Trophoblast cell (in vitro differentiated cells and primary cell): ENCODE measurements at regions not wholly inside any gene's neighbourhood (a gene's known extent, or its start where the extent isn't known, plus 50 kb on each side); places are given as distances from the start of the nearest gene placed in this dataset.
A peak's percentile ranks its signal among the peaks of the same experiment; 100 is the strongest.

Experiments
- DNase-seq, 2 donors: peaks; one replicate each; pipeline ENCODE4 v3.0.0-alpha.2; 2016
- H2AFZ ChIP-seq: 2 replicates; pipeline ENCODE4 v1.6.1; 2013; ENCODE audit warnings: low read length, moderate library complexity, mild to moderate bottlenecking; ENCODE audit not compliant: insufficient read depth, poor library complexity
- H2AK5ac ChIP-seq: 2 replicates; pipeline ENCODE4 v1.6.1; 2013; ENCODE audit warnings: mild to moderate bottlenecking, low read length
- H2BK120ac ChIP-seq: 2 replicates; pipeline ENCODE4 v1.6.1; 2013; ENCODE audit warnings: low read length, mild to moderate bottlenecking, moderate library complexity; ENCODE audit not compliant: insufficient read depth, poor library complexity
- H2BK12ac ChIP-seq: 2 replicates; pipeline ENCODE4 v1.6.1; 2013; ENCODE audit warnings: mild to moderate bottlenecking, low read length, moderate library complexity
- H2BK5ac ChIP-seq: 2 replicates; pipeline ENCODE4 v1.6.1; 2013; ENCODE audit warnings: low read length, low read depth, moderate library complexity, mild to moderate bottlenecking; ENCODE audit not compliant: poor library complexity
- H3K14ac ChIP-seq: 2 replicates; pipeline ENCODE4 v1.6.1; 2013; ENCODE audit warnings: mild to moderate bottlenecking, low read length
- H3K18ac ChIP-seq: 2 replicates; pipeline ENCODE4 v1.6.1; 2013; ENCODE audit warnings: mild to moderate bottlenecking, low read length
- H3K23ac ChIP-seq: 2 replicates; pipeline ENCODE4 v1.6.1; 2013; ENCODE audit warnings: low read length
- H3K27ac ChIP-seq: 2 replicates; pipeline ENCODE4 v1.5.1; 2013; ENCODE audit warnings: low read depth, mild to moderate bottlenecking, inconsistent platforms, low read length, moderate library complexity
- H3K27me3 ChIP-seq: 2 replicates; pipeline ENCODE4 v1.6.1; 2013; ENCODE audit warnings: inconsistent platforms, mild to moderate bottlenecking, low read length, moderate library complexity; ENCODE audit not compliant: insufficient read depth
- H3K36me3 ChIP-seq, 2 experiments: 1 replicate in 1 of 2; 2 replicates in 1 of 2; pipeline ENCODE4 v1.6.1; 2013; ENCODE audit warnings: low read length in 2 of 2, mild to moderate bottlenecking in 2 of 2, moderate library complexity in 1 of 2; ENCODE audit not compliant: insufficient read depth in 2 of 2, control insufficient read depth in 1 of 2
- H3K4ac ChIP-seq: 2 replicates; pipeline ENCODE4 v1.6.1; 2013; ENCODE audit warnings: low read depth, mild to moderate bottlenecking, low read length, moderate library complexity
- H3K4me1 ChIP-seq, 2 experiments: 1 replicate in 1 of 2; 2 replicates in 1 of 2; pipeline ENCODE4 v1.6.1; 2013; ENCODE audit warnings: low read length in 2 of 2, mild to moderate bottlenecking in 2 of 2, moderate library complexity in 1 of 2; ENCODE audit not compliant: insufficient read depth in 2 of 2, control insufficient read depth in 1 of 2
- H3K4me2 ChIP-seq: 2 replicates; pipeline ENCODE4 v1.6.1; 2013; ENCODE audit warnings: inconsistent platforms, mild to moderate bottlenecking, low read length, moderate library complexity
- H3K4me3 ChIP-seq: 2 replicates; pipeline ENCODE4 v1.5.1; 2013; ENCODE audit warnings: mild to moderate bottlenecking, low read depth, low read length, inconsistent platforms
- H3K79me1 ChIP-seq: one replicate; pipeline ENCODE4 v1.6.1; 2013; ENCODE audit warnings: low read length
- H3K79me2 ChIP-seq: 2 replicates; pipeline ENCODE4 v1.6.1; 2013; ENCODE audit warnings: low read length, mild to moderate bottlenecking; ENCODE audit not compliant: control insufficient read depth, insufficient read depth, poor library complexity
- H3K9ac ChIP-seq: 2 replicates; pipeline ENCODE4 v1.6.1; 2013; ENCODE audit warnings: mild to moderate bottlenecking, low read length
- H3K9me3 ChIP-seq: 2 replicates; pipeline ENCODE4 v1.6.1; 2013; ENCODE audit warnings: low read depth, mild to moderate bottlenecking, control low read depth, inconsistent platforms, low read length; ENCODE audit not compliant: insufficient read depth
- H4K12ac ChIP-seq: 2 replicates; pipeline ENCODE4 v1.6.1; 2013; ENCODE audit warnings: low read depth, mild to moderate bottlenecking, low read length, moderate library complexity
- H4K8ac ChIP-seq: 2 replicates; pipeline ENCODE4 v1.6.1; 2013; ENCODE audit warnings: low read depth, mild to moderate bottlenecking, low read length, moderate library complexity
- H4K91ac ChIP-seq: one replicate; pipeline ENCODE4 v1.6.1; 2013; ENCODE audit warnings: low read depth, mild to moderate bottlenecking, low read length, moderate library complexity
- WGBS: extraction: QIAGEN DNeasy Blood & Tissue Kit; methylation state at CpG from one replicate; pipeline ENCODE4 v1.1.7; 2013; ENCODE audit warnings: missing lambda C conversion rate; ENCODE audit not compliant: insufficient read length, insufficient coverage; ENCODE audit errors: extremely low coverage; 5-methylcytosine and 5-hydroxymethylcytosine counted together

GRCh38 chr11:23727794-23728193, 769.1 kb upstream of the LUZP2 start:
- Histone ChIP-seq H4K12ac (no peak overlapping the region), H2BK12ac (no peak overlapping the region), H3K27me3 (no peaks in the 10 kb centered on the region), H3K9me3 (no peaks in the 10 kb centered on the region), H3K79me1 (peaks cover 11% of the 10 kb centered on the region), H3K14ac (no peak overlapping the region), H3K4me3 (no peak overlapping the region), H3K36me3 (no peaks in the 10 kb centered on the region), H3K9ac (no peak overlapping the region), H3K79me2 (no peaks in the 10 kb centered on the region), H3K27ac (no peak overlapping the region), H3K4ac (no peak overlapping the region), H2AK5ac (no peak overlapping the region), H3K23ac (no peak overlapping the region), H4K91ac (no peak overlapping the region), H2BK5ac (no peak overlapping the region), H3K4me2 (no peak overlapping the region), H3K18ac (no peak overlapping the region), H4K8ac (no peak overlapping the region), H2AFZ (no peak overlapping the region), H2BK120ac (no peak overlapping the region), H3K4me1 (peaks cover 0 to 12% of the 10 kb centered on the region in 2 experiments)
- DNase-seq: no peak
- WGBS: no CpG with 5 or more reads among the region's 2 CpGs

GRCh38 chr11:23729088-23729487, 767.8 kb upstream of the LUZP2 start:
- H3K27ac ChIP-seq: no peak overlapping the region
- H2BK12ac ChIP-seq: no peak overlapping the region
- no peak overlapping the region for H4K91ac ChIP-seq
- no peaks in the 10 kb centered on the region for H3K27me3 ChIP-seq
- no peak overlapping the region for H2BK5ac ChIP-seq
- no peak for DNase-seq
- H3K36me3 ChIP-seq: no peaks in the 10 kb centered on the region
- no peaks in the 10 kb centered on the region for H3K9me3 ChIP-seq
- peaks cover 0 to 12% of the 10 kb centered on the region in 2 experiments for H3K4me1 ChIP-seq
- H3K79me2 ChIP-seq: no peaks in the 10 kb centered on the region
- H2AFZ ChIP-seq: no peak overlapping the region
- H3K4ac ChIP-seq: no peak overlapping the region
- H2AK5ac ChIP-seq: no peak overlapping the region
- no peak overlapping the region for H3K4me2 ChIP-seq
- H4K12ac ChIP-seq: no peak overlapping the region
- H2BK120ac ChIP-seq: no peak overlapping the region
- no peak overlapping the region for H3K4me3 ChIP-seq
- H3K18ac ChIP-seq: no peak overlapping the region
- no CpG with 5 or more reads among the region's 1 CpG for WGBS
- H3K9ac ChIP-seq: no peak overlapping the region
- no peak overlapping the region for H4K8ac ChIP-seq
- peaks cover 11% of the 10 kb centered on the region for H3K79me1 ChIP-seq
- no peak overlapping the region for H3K14ac ChIP-seq
- H3K23ac ChIP-seq: no peak overlapping the region

- no peaks in the 10 kb centered on the region for H3K79me2 ChIP-seq
- H3K27ac ChIP-seq: no peak overlapping the region
- no peak overlapping the region for H3K4me3 ChIP-seq
- no peaks in the 10 kb centered on the region for H3K36me3 ChIP-seq
- no peak overlapping the region for H3K4ac ChIP-seq
- H4K91ac ChIP-seq: no peak overlapping the region
- no peak overlapping the region for H4K8ac ChIP-seq
- peak overlapping the region; percentile 37 for H2BK12ac ChIP-seq
- H2BK5ac ChIP-seq: no peak overlapping the region
- H4K12ac ChIP-seq: no peak overlapping the region
- no peak overlapping the region for H2AFZ ChIP-seq
- H3K4me2 ChIP-seq: no peak overlapping the region
- no peak overlapping the region for H3K14ac ChIP-seq
- no peaks in the 10 kb centered on the region for H3K9me3 ChIP-seq
- no peak overlapping the region for H2AK5ac ChIP-seq
- H3K9ac ChIP-seq: no peak overlapping the region
- no peak overlapping the region for H3K23ac ChIP-seq
- peaks cover 6% of the 10 kb centered on the region for H3K79me1 ChIP-seq
- no peak overlapping the region for H2BK120ac ChIP-seq
- peaks cover 0 to 8% of the 10 kb centered on the region in 2 experiments for H3K4me1 ChIP-seq
- H3K18ac ChIP-seq: no peak overlapping the region
- H3K27me3 ChIP-seq: no peaks in the 10 kb centered on the region
- DNase-seq: peak; percentile 31 to 40
- no CpG with 5 or more reads among the region's 43 CpGs for WGBS
Measured at GRCh38 chr11:23730307-23730998, 766.4 kb upstream of the LUZP2 start.

GRCh38 chr11:23732026-23732425, 764.8 kb upstream of the LUZP2 start:
- DNase-seq: no peak
- Histone ChIP-seq H2BK5ac (no peak overlapping the region), H3K4me1 (peaks cover 0 to 8% of the 10 kb centered on the region in 2 experiments), H2BK12ac (peak overlapping the region; percentile 69), H3K79me1 (peaks cover 6% of the 10 kb centered on the region), H3K14ac (no peak overlapping the region), H3K18ac (no peak overlapping the region), H4K8ac (peak overlapping the region; percentile 50), H3K79me2 (no peaks in the 10 kb centered on the region), H2AK5ac (no peak overlapping the region), H3K4ac (no peak overlapping the region), H2AFZ (peak overlapping the region; percentile 45), H3K4me2 (no peak overlapping the region), H3K36me3 (no peaks in the 10 kb centered on the region), H4K91ac (peak overlapping the region; percentile 62), H3K4me3 (no peak overlapping the region), H3K23ac (no peak overlapping the region), H3K27me3 (no peaks in the 10 kb centered on the region), H3K9me3 (no peaks in the 10 kb centered on the region), H3K9ac (no peak overlapping the region), H3K27ac (peak overlapping the region; percentile 43), H2BK120ac (peak overlapping the region; percentile 55), H4K12ac (no peak overlapping the region)
- WGBS: no CpG with 5 or more reads among the region's 7 CpGs
